ENCODE measurements at regions not wholly inside any gene's neighbourhood (a gene's known extent, or its start where the extent isn't known, plus 50 kb on each side); places are given as distances from the start of the nearest gene placed in this dataset.

DNA sequence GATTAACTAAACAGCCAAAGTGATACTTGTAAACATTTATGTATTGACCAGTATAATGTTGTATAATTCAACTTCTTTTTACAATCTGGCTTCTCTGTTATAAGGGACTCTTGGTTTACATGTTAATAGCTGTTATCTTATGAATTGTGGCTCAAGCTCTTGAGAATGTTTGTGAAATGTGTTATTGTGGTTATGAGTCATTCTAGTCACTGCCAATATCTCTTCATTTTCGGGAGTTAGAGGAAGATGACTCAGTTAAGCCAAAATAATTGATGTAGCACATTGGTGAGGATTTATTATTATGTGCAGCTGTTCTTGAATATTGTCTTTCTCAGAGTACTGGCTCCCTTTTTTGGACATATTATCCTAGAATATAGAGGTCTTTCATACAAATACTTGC, 655.2 kb upstream of the RIOK2 start:
- TF ChIP-seq, protein P1, sequence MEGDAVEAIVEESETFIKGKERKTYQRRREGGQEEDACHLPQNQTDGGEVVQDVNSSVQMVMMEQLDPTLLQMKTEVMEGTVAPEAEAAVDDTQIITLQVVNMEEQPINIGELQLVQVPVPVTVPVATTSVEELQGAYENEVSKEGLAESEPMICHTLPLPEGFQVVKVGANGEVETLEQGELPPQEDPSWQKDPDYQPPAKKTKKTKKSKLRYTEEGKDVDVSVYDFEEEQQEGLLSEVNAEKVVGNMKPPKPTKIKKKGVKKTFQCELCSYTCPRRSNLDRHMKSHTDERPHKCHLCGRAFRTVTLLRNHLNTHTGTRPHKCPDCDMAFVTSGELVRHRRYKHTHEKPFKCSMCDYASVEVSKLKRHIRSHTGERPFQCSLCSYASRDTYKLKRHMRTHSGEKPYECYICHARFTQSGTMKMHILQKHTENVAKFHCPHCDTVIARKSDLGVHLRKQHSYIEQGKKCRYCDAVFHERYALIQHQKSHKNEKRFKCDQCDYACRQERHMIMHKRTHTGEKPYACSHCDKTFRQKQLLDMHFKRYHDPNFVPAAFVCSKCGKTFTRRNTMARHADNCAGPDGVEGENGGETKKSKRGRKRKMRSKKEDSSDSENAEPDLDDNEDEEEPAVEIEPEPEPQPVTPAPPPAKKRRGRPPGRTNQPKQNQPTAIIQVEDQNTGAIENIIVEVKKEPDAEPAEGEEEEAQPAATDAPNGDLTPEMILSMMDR (IDR thresholded peaks at IDR 0.05; ENCODE audit: low read length) = no peak
- TF ChIP-seq EZH2 (IDR thresholded peaks at IDR 0.05; ENCODE audit: borderline replicate concordance, low read length) = no peak

Measured in OCI-LY1 (cell line).